ENCODE measurements at regions not wholly inside any gene's neighbourhood (a gene's known extent, or its start where the extent isn't known, plus 50 kb on each side); places are given as distances from the start of the nearest gene placed in this dataset.
"Not testable (repeated sequence)": the region's sequence is repeated elsewhere in the genome, so short reads cannot be mapped to it uniquely, and the experiment has no call there.

GRCh38 chr5:56298336-56299090, 65.4 kb upstream of the ANKRD55 start:
- DNase-seq (ENCODE audit: low read depth) = no peak

DNA sequence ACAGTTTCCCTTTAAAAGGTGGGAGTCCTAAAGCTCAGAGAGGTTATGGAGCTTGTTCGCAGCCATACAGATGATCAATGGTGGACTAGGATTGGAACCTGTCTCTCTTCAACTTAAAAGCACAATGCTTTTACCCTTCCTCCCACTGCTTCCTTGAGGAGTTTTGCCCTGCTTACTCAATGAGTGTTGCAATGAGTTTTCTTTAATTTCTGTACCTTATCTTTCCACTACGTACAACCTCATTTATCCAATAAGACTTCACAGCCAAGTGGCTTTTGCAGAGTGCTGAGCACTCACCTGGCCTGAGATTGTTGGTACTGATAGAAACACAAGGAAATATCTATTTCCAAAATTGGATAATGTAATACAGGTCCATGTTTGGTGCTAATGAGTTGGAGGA, 64.7 kb upstream of the ANKRD55 start:
- DNase-seq (ENCODE audit: low read depth) = no peak

- not testable (repeated sequence) for DNase-seq (ENCODE audit: low read depth)
Observed at GRCh38 chr5:56295311-56295710, 62.2 kb upstream of the ANKRD55 start.

GRCh38 chr5:56294354-56294753, 61.2 kb upstream of the ANKRD55 start:
- DNase-seq (ENCODE audit: low read depth) = no peak

DNA sequence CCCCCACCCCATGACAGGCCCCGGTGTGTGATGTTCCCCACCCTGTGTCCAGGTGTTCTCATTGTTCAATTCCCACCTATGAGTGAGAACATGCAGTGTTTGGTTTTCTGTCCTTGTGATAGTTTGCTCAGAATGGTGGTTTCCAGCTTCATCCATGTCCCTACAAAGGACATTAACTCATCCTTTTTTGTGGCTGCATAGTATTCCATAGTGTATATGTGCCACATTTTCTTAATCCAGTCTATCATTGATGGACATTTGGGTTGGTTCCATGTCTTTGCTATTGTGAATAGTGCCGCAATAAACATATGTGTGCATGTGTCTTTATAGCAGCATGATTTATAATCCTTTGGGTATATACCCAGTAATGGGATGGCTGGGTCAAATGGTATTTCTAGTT, 59.7 kb upstream of the ANKRD55 start:
- not testable (repeated sequence) for DNase-seq (ENCODE audit: low read depth)

DNA sequence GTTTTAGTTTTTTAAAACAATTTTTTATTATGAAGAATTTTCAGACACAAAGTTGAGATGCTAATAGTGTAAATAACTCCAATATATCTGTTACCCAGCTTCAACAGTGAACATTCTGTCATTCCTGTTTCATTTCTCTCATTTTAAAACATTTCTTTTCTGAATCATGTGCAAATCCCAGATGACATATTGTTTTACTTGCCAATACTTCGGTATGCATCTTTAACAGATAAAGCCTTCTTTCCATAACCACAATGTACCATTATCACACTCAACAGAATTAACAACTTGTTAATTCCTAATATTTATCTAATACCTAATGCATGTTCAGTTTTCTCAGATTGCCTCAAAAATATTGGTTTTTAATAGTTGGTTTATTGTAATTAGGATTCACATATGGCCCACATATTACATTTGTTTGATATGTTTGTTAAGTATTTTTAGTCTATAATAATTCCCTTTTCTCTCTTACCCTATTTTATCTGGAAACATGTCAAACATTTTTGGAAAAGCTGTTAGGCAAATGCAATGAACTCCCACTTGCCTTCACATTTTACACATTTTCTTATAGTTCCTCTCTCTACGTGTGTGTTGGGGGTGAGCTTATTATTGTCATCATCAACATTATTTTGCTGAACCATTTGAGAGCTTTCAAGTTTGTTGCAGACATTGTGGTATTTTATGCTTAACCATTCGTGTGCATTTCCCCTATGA, 58.7 kb upstream of the ANKRD55 start:
- no peak for DNase-seq (ENCODE audit: low read depth)

- DNase-seq (ENCODE audit: low read depth) = no peak
Observed at GRCh38 chr5:56291079-56291643, 58.0 kb upstream of the ANKRD55 start.

- no peak for DNase-seq (ENCODE audit: low read depth)
Observed at GRCh38 chr5:56290378-56291078, 57.4 kb upstream of the ANKRD55 start.

GRCh38 chr5:56289602-56289987, 56.5 kb upstream of the ANKRD55 start:
- no peak for DNase-seq (ENCODE audit: low read depth)

- DNase-seq (ENCODE audit: low read depth) = no peak
Observed at GRCh38 chr5:56288873-56289601, 55.9 kb upstream of the ANKRD55 start.

GRCh38 chr5:56286015-56286884, 53.1 kb upstream of the ANKRD55 start:
- no peak for DNase-seq (ENCODE audit: low read depth)

- no peak for DNase-seq (ENCODE audit: low read depth)
Observed at GRCh38 chr5:56282951-56283350, 49.8 kb upstream of the ANKRD55 start.
